MM.1S (cell line): ENCODE measurements at regions not wholly inside any gene's neighbourhood (a gene's known extent, or its start where the extent isn't known, plus 50 kb on each side); places are given as distances from the start of the nearest gene placed in this dataset.

Source experiments
- DNase-seq: peaks from one replicate; pipeline ENCODE4 v3.0.0-alpha.2; 2015
- H2AFZ ChIP-seq: fragments of 300-600 bp; sonication (generic); 2 replicates; pipeline ENCODE4 v1.6.0; 2016; ENCODE audit warnings: antibody characterized with exemption, low read length
- H3F3A ChIP-seq: fragments of 300-600 bp; sonication (generic); 2 replicates; pipeline ENCODE4 v1.6.1; 2016; ENCODE audit warnings: mild to moderate bottlenecking, antibody characterized with exemption, low read length, moderate library complexity, mixed read lengths; ENCODE audit not compliant: insufficient read depth
- H3K27ac ChIP-seq: fragments of 300-600 bp; sonication (generic); 2 replicates; pipeline ENCODE4 v1.5.1; 2016; ENCODE audit warnings: mild to moderate bottlenecking, low read length
- H3K27me3 ChIP-seq: fragments of 300-600 bp; sonication (generic); replicated peaks from 2 replicates; pipeline ENCODE4 v1.6.0; 2016; ENCODE audit warnings: low read length; ENCODE audit not compliant: insufficient read depth
- H3K36me3 ChIP-seq: fragments of 300-600 bp; sonication (generic); replicated peaks from 2 replicates; pipeline ENCODE4 v1.6.1; 2016; ENCODE audit warnings: mild to moderate bottlenecking, low read length, mixed read lengths; ENCODE audit not compliant: insufficient read depth
- H3K4me1 ChIP-seq: fragments of 300-600 bp; sonication (generic); 2 replicates; pipeline ENCODE4 v1.6.1; 2016; ENCODE audit warnings: low read length, mixed read lengths
- H3K4me2 ChIP-seq: fragments of 300-600 bp; sonication (generic); 2 replicates; pipeline ENCODE4 v1.6.0; 2016; ENCODE audit warnings: low read depth, low read length
- H3K4me3 ChIP-seq: fragments of 300-600 bp; sonication (generic); 2 replicates; pipeline ENCODE4 v1.5.1; 2016; ENCODE audit warnings: low read length, mixed read lengths
- H3K79me2 ChIP-seq: fragments of 300-600 bp; sonication (generic); 2 replicates; pipeline ENCODE4 v1.6.1; 2016; ENCODE audit warnings: mixed run types, low read length, mixed read lengths
- H3K9ac ChIP-seq: fragments of 300-600 bp; sonication (generic); 2 replicates; pipeline ENCODE4 v1.6.1; 2016; ENCODE audit warnings: low read length, mixed read lengths
- H3K9me2 ChIP-seq: fragments of 300-600 bp; sonication (generic); replicated peaks from 2 replicates; pipeline ENCODE4 v1.6.1; 2016; ENCODE audit warnings: mild to moderate bottlenecking, low read length, mixed read lengths; ENCODE audit not compliant: insufficient read depth
- H3K9me3 ChIP-seq: fragments of 300-600 bp; sonication (generic); replicated peaks from 2 replicates; pipeline ENCODE4 v1.6.1; 2016; ENCODE audit warnings: mild to moderate bottlenecking, low read length, mixed read lengths; ENCODE audit not compliant: insufficient read depth
- H4K20me1 ChIP-seq: fragments of 300-600 bp; sonication (generic); 2 replicates; pipeline ENCODE4 v1.6.1; 2016; ENCODE audit warnings: mild to moderate bottlenecking, low read length, moderate library complexity, mixed read lengths; ENCODE audit not compliant: insufficient read depth
- EZH2 ChIP-seq: fragments of 300-600 bp; sonication (generic); optimal IDR thresholded peaks from 2 replicates; pipeline ENCODE3; 2017; ENCODE audit warnings: low read depth, mild to moderate bottlenecking, antibody characterized with exemption, low read length, mixed read lengths
- EZH2phosphoT487 ChIP-seq: fragments of 300-600 bp; sonication (generic); IDR thresholded peaks from 2 replicates; pipeline ENCODE4 v1.6.1; 2018; ENCODE audit warnings: antibody characterized with exemption, low read length
- TF ChIP-seq, protein P1 (sequence below): fragments of 300-600 bp; sonication (generic); IDR thresholded peaks from 2 replicates; pipeline ENCODE4 v1.5.1; 2016; ENCODE audit warnings: antibody characterized with exemption, low read length, mixed read lengths

DNA sequence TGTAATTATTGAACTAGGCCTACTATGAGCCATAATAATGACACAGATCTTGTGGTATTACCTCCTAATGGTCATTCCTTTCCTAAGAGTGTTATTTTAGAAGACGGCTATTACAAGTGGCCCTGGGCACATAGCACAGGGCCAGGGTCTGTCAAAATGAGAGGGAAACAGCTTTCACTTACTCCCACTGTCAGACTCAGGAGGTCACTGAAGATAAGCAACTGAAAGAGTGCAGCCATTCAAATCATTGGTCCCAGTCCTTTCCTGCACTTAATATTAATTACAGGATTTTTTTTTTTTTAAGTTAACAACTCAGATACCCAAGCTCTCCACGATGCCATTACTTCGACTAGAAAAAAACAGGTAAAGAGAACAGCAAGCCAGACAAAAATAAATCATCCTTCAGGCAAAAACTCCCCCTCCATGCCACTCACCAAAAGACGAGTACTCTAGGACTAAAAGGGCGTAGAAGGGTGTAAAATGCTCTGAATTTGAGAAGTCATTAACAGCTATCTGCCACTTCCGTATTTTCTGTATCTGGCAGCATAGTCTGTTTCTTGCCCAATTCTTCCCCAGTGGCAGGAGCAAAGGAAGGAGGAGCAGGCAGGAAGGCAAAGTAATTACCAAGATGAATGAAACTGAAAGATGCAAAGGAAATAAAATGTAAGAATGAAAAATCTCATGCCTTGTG lies 87.4 kb downstream of the ZNF608 start:
- H3K9me3 ChIP-seq = no peaks in the 10 kb centered on the region
- H3K27me3 ChIP-seq = no peaks in the 10 kb centered on the region
- H3K79me2 ChIP-seq = no peaks in the 10 kb centered on the region
- no peaks in the 10 kb centered on the region for H3F3A ChIP-seq
- no peaks in the 10 kb centered on the region for H3K4me1 ChIP-seq
- no peaks in the 10 kb centered on the region for H3K9me2 ChIP-seq
- no peak overlapping the region for H3K9ac ChIP-seq
- TF ChIP-seq EZH2phosphoT487 = no peak
- TF ChIP-seq EZH2 = no peak
- TF ChIP-seq, protein P1, sequence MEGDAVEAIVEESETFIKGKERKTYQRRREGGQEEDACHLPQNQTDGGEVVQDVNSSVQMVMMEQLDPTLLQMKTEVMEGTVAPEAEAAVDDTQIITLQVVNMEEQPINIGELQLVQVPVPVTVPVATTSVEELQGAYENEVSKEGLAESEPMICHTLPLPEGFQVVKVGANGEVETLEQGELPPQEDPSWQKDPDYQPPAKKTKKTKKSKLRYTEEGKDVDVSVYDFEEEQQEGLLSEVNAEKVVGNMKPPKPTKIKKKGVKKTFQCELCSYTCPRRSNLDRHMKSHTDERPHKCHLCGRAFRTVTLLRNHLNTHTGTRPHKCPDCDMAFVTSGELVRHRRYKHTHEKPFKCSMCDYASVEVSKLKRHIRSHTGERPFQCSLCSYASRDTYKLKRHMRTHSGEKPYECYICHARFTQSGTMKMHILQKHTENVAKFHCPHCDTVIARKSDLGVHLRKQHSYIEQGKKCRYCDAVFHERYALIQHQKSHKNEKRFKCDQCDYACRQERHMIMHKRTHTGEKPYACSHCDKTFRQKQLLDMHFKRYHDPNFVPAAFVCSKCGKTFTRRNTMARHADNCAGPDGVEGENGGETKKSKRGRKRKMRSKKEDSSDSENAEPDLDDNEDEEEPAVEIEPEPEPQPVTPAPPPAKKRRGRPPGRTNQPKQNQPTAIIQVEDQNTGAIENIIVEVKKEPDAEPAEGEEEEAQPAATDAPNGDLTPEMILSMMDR = no peak
- H3K4me3 ChIP-seq = no peak overlapping the region
- no peak for DNase-seq
- no peak overlapping the region for H3K4me2 ChIP-seq
- H2AFZ ChIP-seq = no peak overlapping the region
- no peaks in the 10 kb centered on the region for H3K36me3 ChIP-seq
- no peaks in the 10 kb centered on the region for H4K20me1 ChIP-seq
- H3K27ac ChIP-seq = no peak overlapping the region

DNA sequence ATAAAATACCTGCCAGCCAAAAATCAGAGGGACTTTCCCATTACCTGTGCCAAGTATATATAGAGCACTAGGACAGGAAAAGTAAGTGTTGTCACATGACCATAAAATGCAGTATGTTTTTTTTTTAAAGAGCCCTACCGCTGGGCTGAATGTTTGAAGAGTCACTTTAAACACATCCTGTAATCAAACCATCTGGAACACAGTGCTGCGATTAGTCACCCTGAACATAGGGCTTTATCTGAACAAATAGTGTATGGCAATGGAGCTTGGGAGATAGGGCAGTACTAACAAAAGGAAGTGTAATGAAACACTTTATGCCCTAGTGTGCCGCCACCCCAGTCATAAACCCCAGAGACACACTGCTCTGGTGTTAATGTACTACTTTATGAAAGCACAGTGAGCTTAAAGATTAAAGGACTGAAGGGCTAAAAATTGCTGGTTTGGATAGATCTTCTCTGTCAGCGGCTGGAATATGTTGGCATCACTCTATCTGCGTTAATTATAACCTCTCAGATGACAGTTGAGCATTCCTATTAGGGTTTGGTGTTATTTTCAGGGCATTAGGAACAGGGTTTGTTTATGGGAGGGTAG lies 90.4 kb downstream of the ZNF608 start:
- no peak overlapping the region for H3K27ac ChIP-seq
- H2AFZ ChIP-seq = no peak overlapping the region
- H3K4me1 ChIP-seq = peaks cover 5% of the 10 kb centered on the region

DNA sequence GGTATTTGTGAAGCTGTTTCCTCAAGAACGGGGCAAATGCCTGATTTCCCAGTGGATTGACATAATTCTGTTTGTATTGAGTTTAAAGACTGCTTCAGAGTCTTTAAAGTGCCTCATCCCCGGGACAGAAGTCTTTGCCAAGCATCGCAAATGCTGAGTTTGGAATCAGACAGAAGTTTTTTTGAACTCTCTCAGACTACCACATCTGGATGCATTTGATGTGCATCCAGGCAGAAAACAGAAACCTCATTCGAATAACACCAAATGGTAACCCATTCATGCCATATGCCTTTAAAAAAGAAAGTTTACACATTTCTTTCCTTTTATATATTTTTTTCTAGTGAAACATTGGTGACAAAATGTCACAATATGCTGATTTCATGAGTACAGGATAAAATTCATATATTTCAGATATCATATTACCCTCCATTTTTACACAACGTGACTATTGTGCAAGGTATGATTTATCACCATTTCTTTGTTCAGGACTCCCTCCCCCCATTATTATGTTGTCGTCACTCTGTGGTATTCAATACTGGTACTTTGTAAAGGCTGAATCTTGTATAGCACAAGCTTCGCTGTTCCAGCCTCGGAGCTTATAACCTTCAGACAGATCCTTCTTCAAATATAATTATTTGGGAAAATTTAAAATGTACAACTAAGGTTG lies 91.1 kb downstream of the ZNF608 start:
- H3K79me2 ChIP-seq = no peaks in the 10 kb centered on the region
- H3K27me3 ChIP-seq = no peaks in the 10 kb centered on the region
- TF ChIP-seq, protein P1 = no peak
- TF ChIP-seq EZH2 (no peak), EZH2phosphoT487 (no peak)
- H3K27ac ChIP-seq = no peak overlapping the region
- peaks cover 9% of the 10 kb centered on the region for H3F3A ChIP-seq
- H3K4me2 ChIP-seq = no peak overlapping the region
- no peaks in the 10 kb centered on the region for H3K36me3 ChIP-seq
- no peak overlapping the region for H2AFZ ChIP-seq
- no peaks in the 10 kb centered on the region for H3K9me2 ChIP-seq
- no peak overlapping the region for H3K9ac ChIP-seq
- no peaks in the 10 kb centered on the region for H3K9me3 ChIP-seq
- H3K4me3 ChIP-seq = no peak overlapping the region
- no peaks in the 10 kb centered on the region for H4K20me1 ChIP-seq
- no peak for DNase-seq
- peaks cover 12% of the 10 kb centered on the region for H3K4me1 ChIP-seq

More for the DNA sequence above, 90.4 kb downstream of the ZNF608 start:
- Histone ChIP-seq H3K9ac (no peak overlapping the region), H3K4me2 (no peak overlapping the region), H3K9me3 (no peaks in the 10 kb centered on the region), H3K27me3 (no peaks in the 10 kb centered on the region), H3F3A (peaks cover 3% of the 10 kb centered on the region; the same call in 1 of the 2 replicates), H3K79me2 (no peaks in the 10 kb centered on the region), H4K20me1 (no peaks in the 10 kb centered on the region), H3K9me2 (no peaks in the 10 kb centered on the region), H3K4me3 (no peak overlapping the region), H3K36me3 (no peaks in the 10 kb centered on the region)
- DNase-seq = no peak
- TF ChIP-seq, protein P1 = no peak
- TF ChIP-seq EZH2 = no peak
- TF ChIP-seq EZH2phosphoT487 = no peak
